Right renal pelvis (tissue), 4 donors: ENCODE measurements at regions not wholly inside any gene's neighbourhood (a gene's known extent, or its start where the extent isn't known, plus 50 kb on each side); places are given as distances from the start of the nearest gene placed in this dataset.

Experiments
- DNase-seq, 4 donors: peaks; one replicate each; pipeline ENCODE4 v3.0.0-alpha.2; 2013; ENCODE audit warnings: low read depth in 4 of 4, low spot score in 3 of 4, missing footprints in 1 of 4

- DNase-seq, result no peak
These were observed 99.1 kb upstream of the AGTR1 start for GRCh38 chr3:148598619-148599018.

- no peak for DNase-seq
These were observed 98.2 kb upstream of the AGTR1 start for GRCh38 chr3:148599481-148599880.

GRCh38 chr3:148600440-148600839 lies 97.3 kb upstream of the AGTR1 start:
- no peak for DNase-seq

GRCh38 chr3:148600902-148601765 lies 96.6 kb upstream of the AGTR1 start:
- DNase-seq, result peak in 3 of 4 donors; percentile 39 to 63 (median 57)

GRCh38 chr3:148601766-148602685 lies 95.7 kb upstream of the AGTR1 start:
- peak in 1 of 4 donors; percentile 26 for DNase-seq

- DNase-seq, result no peak
These were observed 93.2 kb upstream of the AGTR1 start for GRCh38 chr3:148604270-148605085.

- no peak for DNase-seq
These were observed 92.2 kb upstream of the AGTR1 start for GRCh38 chr3:148605521-148605920.

- DNase-seq, result no peak
These were observed 90.7 kb upstream of the AGTR1 start for GRCh38 chr3:148606979-148607378.

GRCh38 chr3:148607491-148607890 lies 90.2 kb upstream of the AGTR1 start:
- no peak for DNase-seq

- DNase-seq, result no peak
These were observed 85.4 kb upstream of the AGTR1 start for GRCh38 chr3:148612278-148612677.

- no peak for DNase-seq
These were observed 82.3 kb upstream of the AGTR1 start for GRCh38 chr3:148615382-148615781.

GRCh38 chr3:148625095-148625736 lies 72.5 kb upstream of the AGTR1 start:
- peak in 3 of 4 donors; percentile 30 to 56 (median 53) for DNase-seq

- no peak for DNase-seq
These were observed 71.7 kb upstream of the AGTR1 start for GRCh38 chr3:148625991-148626390.

GRCh38 chr3:148629006-148629405 lies 68.7 kb upstream of the AGTR1 start:
- DNase-seq, result no peak

GRCh38 chr3:148631124-148631903 lies 66.4 kb upstream of the AGTR1 start:
- no peak for DNase-seq

GRCh38 chr3:148641722-148642121 lies 56.0 kb upstream of the AGTR1 start:
- DNase-seq, result no peak

GRCh38 chr3:148642214-148642613 lies 55.5 kb upstream of the AGTR1 start:
- no peak for DNase-seq

- DNase-seq, result no peak
These were observed 55.1 kb upstream of the AGTR1 start for GRCh38 chr3:148642616-148643015.

- DNase-seq, result no peak
These were observed 54.3 kb upstream of the AGTR1 start for GRCh38 chr3:148643389-148643840.
